ENCODE measurements at regions not wholly inside any gene's neighbourhood (a gene's known extent, or its start where the extent isn't known, plus 50 kb on each side); places are given as distances from the start of the nearest gene placed in this dataset.

- no peak for DNase-seq (ENCODE audit: insufficient read length, low spot score)
- FAIRE-seq = no peak
Observed at GRCh38 chr2:62284980-62285379, 89.1 kb downstream of the B3GNT2 start.

- DNase-seq (ENCODE audit: insufficient read length, low spot score) = no peak
- no peak for FAIRE-seq
Observed at GRCh38 chr2:62284471-62284870, 88.6 kb downstream of the B3GNT2 start.

DNA sequence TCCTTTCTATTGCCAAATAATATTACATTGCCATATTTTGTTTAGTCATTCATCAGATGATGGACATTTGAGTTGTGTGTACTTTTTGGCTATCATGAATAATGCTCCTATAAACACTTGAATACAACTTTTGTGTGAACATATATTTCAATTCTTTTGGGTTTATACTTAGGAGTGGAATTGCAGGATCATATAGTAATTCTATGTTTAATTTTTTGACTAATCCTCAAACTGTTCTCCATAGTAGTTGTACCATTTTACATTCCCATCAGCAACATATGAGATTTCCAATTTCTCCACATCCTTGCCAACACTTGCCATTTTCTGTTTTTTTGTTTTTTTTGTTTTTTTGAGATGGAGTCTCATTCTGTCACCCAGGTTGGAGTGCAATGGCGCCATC lies 87.2 kb downstream of the B3GNT2 start:
- no peak for FAIRE-seq
- no peak for DNase-seq (ENCODE audit: insufficient read length, low spot score)

DNA sequence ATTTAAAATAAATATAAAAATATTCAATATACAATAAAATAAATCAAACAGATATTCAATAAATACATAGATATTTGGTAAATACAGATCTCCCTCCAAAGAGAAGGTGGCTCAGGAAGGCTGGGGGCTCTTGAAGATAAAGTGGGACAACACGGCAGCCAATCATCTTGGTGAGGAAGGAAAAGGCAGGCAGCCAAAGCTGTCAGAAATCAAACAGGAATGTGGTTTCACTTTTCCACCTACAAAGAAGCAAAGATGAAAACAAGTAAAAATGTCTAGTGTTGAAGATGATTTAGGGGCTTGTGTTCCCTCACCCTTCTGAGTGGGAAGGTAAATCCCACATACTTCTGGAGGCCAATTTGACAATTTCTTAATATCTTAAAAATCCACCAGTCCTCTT lies 85.7 kb downstream of the B3GNT2 start:
- no peak for FAIRE-seq

GRCh38 chr2:62277688-62278087 lies 81.8 kb downstream of the B3GNT2 start:
- FAIRE-seq (no peak), DNase-seq (ENCODE audit: insufficient read length, low spot score) (no peak)

More for the DNA sequence above, 85.7 kb downstream of the B3GNT2 start:
- DNase-seq (ENCODE audit: insufficient read length, low spot score) = no peak
